Thoracic aorta (tissue), 2 donors: ENCODE measurements at regions not wholly inside any gene's neighbourhood (a gene's known extent, or its start where the extent isn't known, plus 50 kb on each side); places are given as distances from the start of the nearest gene placed in this dataset.

Source experiments
- ATAC-seq: fragments of 150-250 bp; one replicate; pipeline ENCODE4 v1.8.0; 2017; ENCODE audit warnings: low read depth; ENCODE audit not compliant: insufficient number of reproducible peaks, low FRiP score
- DNase-seq: peaks from one replicate; pipeline ENCODE4 v3.0.0-alpha.2; 2020; ENCODE audit warnings: low spot score
- H3K27ac ChIP-seq, 2 donors: fragments of 200-600 bp; sonication (generic); 1 replicate in 1 of 2; 2 replicates in 1 of 2; pipeline ENCODE4 v1.5.1; 2016; ENCODE audit warnings: mild to moderate bottlenecking in 2 of 2, moderate library complexity in 2 of 2
- H3K27me3 ChIP-seq: fragments of 200-600 bp; sonication (generic); replicated peaks from 2 replicates; pipeline ENCODE4 v1.6.0; 2016; ENCODE audit warnings: mild to moderate bottlenecking; ENCODE audit not compliant: insufficient read depth
- H3K36me3 ChIP-seq: fragments of 200-600 bp; sonication (generic); one replicate; pipeline ENCODE4 v1.5.1; 2016
- H3K4me1 ChIP-seq, 2 donors: fragments of 200-600 bp; sonication (generic); 1 replicate in 1 of 2; 2 replicates in 1 of 2; pipeline versions ENCODE4 v1.5.1 to v1.6.0; 2016; ENCODE audit warnings: low read depth in 2 of 2, mild to moderate bottlenecking in 1 of 2; ENCODE audit not compliant: control insufficient read depth in 1 of 2
- H3K4me3 ChIP-seq: fragments of 200-600 bp; sonication (generic); 2 replicates; pipeline ENCODE4 v1.5.1; 2016; ENCODE audit warnings: mild to moderate bottlenecking
- H3K9me3 ChIP-seq: fragments of 200-600 bp; sonication (generic); 2 replicates; pipeline ENCODE4 v1.5.1; 2016
- TF ChIP-seq, protein P1 (sequence below): fragments of 200-600 bp; sonication (generic); IDR thresholded peaks from one replicate; pipeline ENCODE4 v1.5.1; 2019; ENCODE audit warnings: antibody characterized with exemption

DNA sequence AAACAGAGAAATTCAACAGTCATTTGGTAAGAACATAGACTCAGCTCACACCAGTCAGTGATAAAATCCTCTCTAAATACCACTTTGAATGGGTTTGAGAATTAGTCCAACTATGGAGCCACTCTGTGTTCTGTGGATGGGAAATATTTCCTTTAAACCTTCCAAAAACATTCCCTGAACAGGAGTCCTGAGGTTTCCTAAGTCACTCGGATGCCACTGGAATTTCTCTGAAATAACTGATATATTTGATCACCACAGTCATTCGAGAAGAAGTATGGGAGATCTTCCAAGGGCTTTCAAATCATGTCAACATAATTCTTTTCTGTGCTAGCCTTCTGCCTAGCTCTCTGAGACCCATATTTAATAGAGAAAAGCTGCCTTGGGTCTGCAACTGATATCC is 958.6 kb downstream of the STIM2 start:
- Histone ChIP-seq H3K36me3 (no peaks in the 10 kb centered on the region), H3K9me3 (no peaks in the 10 kb centered on the region), H3K27me3 (no peaks in the 10 kb centered on the region), H3K4me3 (no peak overlapping the region), H3K27ac (no peak overlapping the region), H3K4me1 (no peaks in the 10 kb centered on the region)
- DNase-seq, result no peak
- no peak for ATAC-seq
- TF ChIP-seq, protein P1, sequence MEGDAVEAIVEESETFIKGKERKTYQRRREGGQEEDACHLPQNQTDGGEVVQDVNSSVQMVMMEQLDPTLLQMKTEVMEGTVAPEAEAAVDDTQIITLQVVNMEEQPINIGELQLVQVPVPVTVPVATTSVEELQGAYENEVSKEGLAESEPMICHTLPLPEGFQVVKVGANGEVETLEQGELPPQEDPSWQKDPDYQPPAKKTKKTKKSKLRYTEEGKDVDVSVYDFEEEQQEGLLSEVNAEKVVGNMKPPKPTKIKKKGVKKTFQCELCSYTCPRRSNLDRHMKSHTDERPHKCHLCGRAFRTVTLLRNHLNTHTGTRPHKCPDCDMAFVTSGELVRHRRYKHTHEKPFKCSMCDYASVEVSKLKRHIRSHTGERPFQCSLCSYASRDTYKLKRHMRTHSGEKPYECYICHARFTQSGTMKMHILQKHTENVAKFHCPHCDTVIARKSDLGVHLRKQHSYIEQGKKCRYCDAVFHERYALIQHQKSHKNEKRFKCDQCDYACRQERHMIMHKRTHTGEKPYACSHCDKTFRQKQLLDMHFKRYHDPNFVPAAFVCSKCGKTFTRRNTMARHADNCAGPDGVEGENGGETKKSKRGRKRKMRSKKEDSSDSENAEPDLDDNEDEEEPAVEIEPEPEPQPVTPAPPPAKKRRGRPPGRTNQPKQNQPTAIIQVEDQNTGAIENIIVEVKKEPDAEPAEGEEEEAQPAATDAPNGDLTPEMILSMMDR, result no peak

DNA sequence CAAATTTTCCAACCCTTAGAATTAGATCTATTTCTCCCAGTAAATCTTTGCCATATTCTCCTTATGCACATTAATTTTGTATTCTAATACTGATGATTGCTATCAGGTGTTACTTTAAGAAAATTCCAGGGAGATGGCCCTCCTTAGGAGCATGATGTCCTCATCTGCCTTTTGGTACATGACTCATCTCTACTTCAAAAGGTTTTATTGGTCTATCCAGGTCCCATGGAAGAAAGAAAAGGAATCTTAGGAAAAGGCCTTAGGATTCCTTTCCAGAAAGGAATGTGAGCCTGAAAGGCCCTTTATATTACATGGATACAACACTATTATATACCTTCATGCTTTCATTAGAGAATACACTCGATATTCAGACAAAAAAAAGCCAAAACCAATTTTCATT is 968.2 kb downstream of the STIM2 start:
- Histone ChIP-seq H3K27me3 (no peaks in the 10 kb centered on the region), H3K27ac (no peak overlapping the region), H3K36me3 (no peaks in the 10 kb centered on the region), H3K4me3 (no peak overlapping the region), H3K4me1 (no peaks in the 10 kb centered on the region), H3K9me3 (no peaks in the 10 kb centered on the region)
- no peak for DNase-seq
- TF ChIP-seq, protein P1, result no peak
- no peak for ATAC-seq

DNA sequence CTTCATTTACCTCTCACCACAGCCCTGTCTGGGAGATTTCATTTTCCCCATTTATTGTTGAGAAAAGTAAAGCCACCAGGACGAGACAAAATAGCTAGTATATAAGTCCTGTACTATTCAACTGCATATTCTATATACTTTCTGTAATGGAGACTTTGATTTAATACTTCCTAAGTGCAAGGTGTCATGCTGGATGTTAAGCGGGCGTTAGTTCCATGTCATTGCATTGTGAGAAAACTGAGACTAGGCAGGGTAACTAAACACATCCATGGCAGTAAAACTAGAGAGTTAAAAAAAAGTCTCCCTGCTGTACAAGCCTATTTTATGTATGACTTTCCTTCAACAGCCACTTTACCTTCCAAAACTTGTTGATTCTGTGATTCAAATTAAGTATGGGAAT is 969.6 kb downstream of the STIM2 start:
- H3K4me3 ChIP-seq, result no peak overlapping the region
- H3K9me3 ChIP-seq, result no peaks in the 10 kb centered on the region
- no peaks in the 10 kb centered on the region for H3K4me1 ChIP-seq
- TF ChIP-seq, protein P1, result no peak
- DNase-seq (no peak), ATAC-seq (no peak)
- no peaks in the 10 kb centered on the region for H3K27me3 ChIP-seq
- no peaks in the 10 kb centered on the region for H3K36me3 ChIP-seq
- no peak overlapping the region for H3K27ac ChIP-seq

DNA sequence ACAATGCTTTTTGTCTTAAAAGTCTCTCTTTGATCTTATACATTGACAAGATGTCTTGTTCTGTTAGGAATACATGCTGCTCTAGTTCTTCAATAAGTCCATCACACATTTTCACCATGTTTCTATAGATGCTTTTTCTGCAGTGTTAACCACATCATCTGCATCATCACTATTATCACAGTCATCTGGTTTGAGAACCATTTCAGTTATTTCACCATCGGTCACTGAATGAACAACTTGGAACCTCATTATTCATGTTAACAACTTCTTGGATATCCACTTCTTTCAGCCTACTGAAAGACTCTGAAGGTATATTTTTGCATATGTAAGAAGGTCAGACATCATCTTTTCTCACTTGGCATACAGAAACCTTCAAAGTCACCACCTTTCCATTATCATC is 975.2 kb downstream of the STIM2 start:
- Histone ChIP-seq H3K36me3 (no peaks in the 10 kb centered on the region), H3K4me1 (no peaks in the 10 kb centered on the region), H3K9me3 (no peaks in the 10 kb centered on the region), H3K27ac (no peak overlapping the region), H3K27me3 (no peaks in the 10 kb centered on the region), H3K4me3 (no peak overlapping the region)
- DNase-seq, result no peak
- TF ChIP-seq, protein P1, result no peak
- no peak for ATAC-seq

DNA sequence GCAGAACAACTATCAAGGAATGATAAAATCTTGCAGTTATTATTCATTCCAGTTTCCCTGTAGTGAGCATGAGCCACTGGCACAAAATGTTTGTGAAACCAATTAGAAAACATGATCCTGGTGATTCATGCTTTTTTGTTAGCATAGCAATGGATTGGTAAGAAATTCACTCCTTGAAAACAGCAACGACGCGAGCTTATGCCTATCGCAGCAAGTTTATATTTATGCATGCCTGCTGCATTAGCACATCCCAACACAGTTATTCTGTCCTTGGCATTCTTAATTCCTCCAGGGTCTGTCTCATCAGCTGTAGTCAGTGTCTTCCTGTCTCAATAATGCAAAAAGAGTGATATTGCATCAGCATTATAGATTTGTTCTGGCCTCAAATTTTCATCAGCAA is 975.9 kb downstream of the STIM2 start:
- DNase-seq, result no peak
- Histone ChIP-seq H3K4me3 (no peak overlapping the region), H3K27ac (no peak overlapping the region), H3K36me3 (no peaks in the 10 kb centered on the region), H3K4me1 (no peaks in the 10 kb centered on the region), H3K27me3 (no peaks in the 10 kb centered on the region), H3K9me3 (no peaks in the 10 kb centered on the region)
- no peak for ATAC-seq
- TF ChIP-seq, protein P1, result no peak
